ENCODE measurements at regions not wholly inside any gene's neighbourhood (a gene's known extent, or its start where the extent isn't known, plus 50 kb on each side); places are given as distances from the start of the nearest gene placed in this dataset.
A peak's percentile ranks its signal among the peaks of the same experiment; 100 is the strongest.

GRCh38 chr2:128439031-128439790, 120.5 kb upstream of the HS6ST1 start:
- peak in 1 of 2 donors; percentile 4 for DNase-seq

- peak in 1 of 2 donors; percentile 14 for DNase-seq
These were observed 121.4 kb upstream of the HS6ST1 start for GRCh38 chr2:128439791-128440665.

- DNase-seq = peak in 1 of 2 donors; percentile 9
These were observed 122.1 kb upstream of the HS6ST1 start for GRCh38 chr2:128440666-128441340.

- peak in 1 of 2 donors; percentile 13 for DNase-seq
These were observed 122.8 kb upstream of the HS6ST1 start for GRCh38 chr2:128441341-128442052.

- peak in 1 of 2 donors; percentile 1 for DNase-seq
These were observed 123.5 kb upstream of the HS6ST1 start for GRCh38 chr2:128442053-128442751.

GRCh38 chr2:128442891-128443302, 124.2 kb upstream of the HS6ST1 start:
- DNase-seq = peak in 1 of 2 donors; percentile 9

GRCh38 chr2:128444121-128444771, 125.6 kb upstream of the HS6ST1 start:
- DNase-seq = no peak

GRCh38 chr2:128444816-128445522, 126.3 kb upstream of the HS6ST1 start:
- DNase-seq = no peak

- DNase-seq = no peak
These were observed 126.8 kb upstream of the HS6ST1 start for GRCh38 chr2:128445523-128445900.

- DNase-seq = no peak
These were observed 127.6 kb upstream of the HS6ST1 start for GRCh38 chr2:128446049-128446873.

GRCh38 chr2:128446874-128447537, 128.3 kb upstream of the HS6ST1 start:
- DNase-seq = no peak

- no peak for DNase-seq
These were observed 128.9 kb upstream of the HS6ST1 start for GRCh38 chr2:128447538-128447995.

- DNase-seq = no peak
These were observed 129.9 kb upstream of the HS6ST1 start for GRCh38 chr2:128448331-128449225.

GRCh38 chr2:128449226-128450061, 130.8 kb upstream of the HS6ST1 start:
- DNase-seq = no peak

- DNase-seq = no peak
These were observed 131.8 kb upstream of the HS6ST1 start for GRCh38 chr2:128450211-128451024.

Data from stimulated activated CD4-positive, alpha-beta T cell treated with anti-CD3 and anti-CD28 coated beads, Interleukin-2, amount 100 ng/mL, for 24 hours (primary cell).